ENCODE measurements at regions not wholly inside any gene's neighbourhood (a gene's known extent, or its start where the extent isn't known, plus 50 kb on each side); places are given as distances from the start of the nearest gene placed in this dataset.
A peak's percentile ranks its signal among the peaks of the same experiment; 100 is the strongest.

DNA sequence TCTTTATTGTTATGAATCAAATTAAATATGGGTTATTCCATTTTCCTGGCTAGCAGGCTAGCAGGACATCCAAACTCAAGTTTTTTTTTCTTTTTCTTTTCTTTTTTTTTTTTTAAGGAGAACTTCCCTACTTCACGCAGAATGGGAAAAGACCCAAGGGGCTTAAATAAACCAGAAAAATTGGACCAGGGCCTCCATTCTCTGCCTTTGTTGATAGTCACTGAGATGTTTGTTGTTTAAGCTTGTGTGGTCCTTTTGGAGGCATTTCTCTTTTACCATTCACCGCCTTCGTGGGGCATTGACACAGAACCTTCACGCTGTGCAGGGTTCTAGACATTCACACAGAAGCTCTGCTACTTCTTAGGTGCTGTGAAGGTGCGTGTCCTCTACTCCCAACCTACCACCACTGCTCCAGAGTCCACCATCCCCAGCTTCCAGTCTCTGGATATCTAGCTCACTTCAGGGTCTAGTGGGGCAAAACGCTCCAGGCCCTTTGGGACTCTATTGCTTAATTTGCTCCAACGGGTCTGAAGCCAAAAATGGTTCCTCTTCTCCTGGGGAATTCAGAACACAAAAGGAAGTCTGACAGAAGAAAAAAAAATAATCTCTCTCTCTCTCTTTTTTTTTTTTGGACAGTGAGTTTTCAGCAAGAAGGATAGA is 301.3 kb downstream of the AEBP2 start:
- TF ChIP-seq, protein P1, sequence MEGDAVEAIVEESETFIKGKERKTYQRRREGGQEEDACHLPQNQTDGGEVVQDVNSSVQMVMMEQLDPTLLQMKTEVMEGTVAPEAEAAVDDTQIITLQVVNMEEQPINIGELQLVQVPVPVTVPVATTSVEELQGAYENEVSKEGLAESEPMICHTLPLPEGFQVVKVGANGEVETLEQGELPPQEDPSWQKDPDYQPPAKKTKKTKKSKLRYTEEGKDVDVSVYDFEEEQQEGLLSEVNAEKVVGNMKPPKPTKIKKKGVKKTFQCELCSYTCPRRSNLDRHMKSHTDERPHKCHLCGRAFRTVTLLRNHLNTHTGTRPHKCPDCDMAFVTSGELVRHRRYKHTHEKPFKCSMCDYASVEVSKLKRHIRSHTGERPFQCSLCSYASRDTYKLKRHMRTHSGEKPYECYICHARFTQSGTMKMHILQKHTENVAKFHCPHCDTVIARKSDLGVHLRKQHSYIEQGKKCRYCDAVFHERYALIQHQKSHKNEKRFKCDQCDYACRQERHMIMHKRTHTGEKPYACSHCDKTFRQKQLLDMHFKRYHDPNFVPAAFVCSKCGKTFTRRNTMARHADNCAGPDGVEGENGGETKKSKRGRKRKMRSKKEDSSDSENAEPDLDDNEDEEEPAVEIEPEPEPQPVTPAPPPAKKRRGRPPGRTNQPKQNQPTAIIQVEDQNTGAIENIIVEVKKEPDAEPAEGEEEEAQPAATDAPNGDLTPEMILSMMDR (IDR thresholded peaks at IDR 0.05), result no peak
- no peak for TF ChIP-seq POLR2A (IDR thresholded peaks at IDR 0.05)
- Histone ChIP-seq H3K27ac (peak overlapping the region in 10 of 12 donors; percentile 7 to 74 (median 52)), H3K4me3 (no peak overlapping the region), H3K36me3 (no peaks in the 10 kb centered on the region), H3K9me3 (no peaks in the 10 kb centered on the region), H3K4me1 (peaks cover 4 to 32% (median 23%) of the 10 kb centered on the region in 12 donors), H3K27me3 (no peaks in the 10 kb centered on the region)
- 56 to 62% (median 58%) methylated on average over 7 of the region's 7 CpGs for WGBS, 4 donors
- intact Hi-C loops (cut with DNase I), result loop anchor here in 5 of 10 donors (5.0 to 10.0 kb wide), 8 partner anchors 154 to 1054 kb away; partner anchors contain the start of gene PDE3A (in 1 of the 5)
- DNase-seq (peak in 1 of 5 donors; percentile 36), ATAC-seq (peak in 2 of 4 donors; percentile 16 to 42)

DNA sequence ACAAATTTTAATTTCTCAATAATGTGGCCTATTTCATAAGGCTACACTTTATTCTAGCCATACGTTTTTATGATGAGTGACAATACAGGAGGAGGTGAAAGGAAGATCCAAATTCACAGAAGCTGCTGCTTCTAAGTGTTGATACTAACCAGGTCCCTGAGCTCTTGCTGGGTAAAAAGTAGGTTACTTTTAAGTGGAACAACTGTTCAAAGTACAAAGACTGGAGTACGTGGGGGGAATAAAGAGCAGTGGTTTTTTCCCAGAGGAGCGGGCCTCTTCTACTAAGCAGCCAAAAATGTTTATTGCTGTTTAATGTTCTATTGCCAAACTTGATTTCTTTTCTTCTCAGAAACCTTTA is 301.8 kb downstream of the AEBP2 start:
- no peaks in the 10 kb centered on the region for H3K9me3 ChIP-seq
- DNase-seq, result no peak
- no peaks in the 10 kb centered on the region for H3K27me3 ChIP-seq
- TF ChIP-seq, protein P1 (IDR thresholded peaks at IDR 0.05), result no peak
- TF ChIP-seq POLR2A (IDR thresholded peaks at IDR 0.05), result no peak
- H3K4me1 ChIP-seq, result peaks cover 4 to 32% (median 23%) of the 10 kb centered on the region in 12 donors
- peak in 1 of 4 donors; percentile 44 for ATAC-seq
- H3K27ac ChIP-seq, result peak overlapping the region in 11 of 12 donors; percentile 7 to 74 (median 46)
- no peak overlapping the region for H3K4me3 ChIP-seq
- intact Hi-C loops (cut with DNase I), result loop anchor here in 5 of 10 donors (5.0 to 10.0 kb wide), 8 partner anchors 154 to 1054 kb away; partner anchors contain the start of gene PDE3A (in 1 of the 5)
- H3K36me3 ChIP-seq, result no peaks in the 10 kb centered on the region
- WGBS, 4 donors, result 36 to 55% (median 45%) methylated on average over 3 of the region's 3 CpGs

DNA sequence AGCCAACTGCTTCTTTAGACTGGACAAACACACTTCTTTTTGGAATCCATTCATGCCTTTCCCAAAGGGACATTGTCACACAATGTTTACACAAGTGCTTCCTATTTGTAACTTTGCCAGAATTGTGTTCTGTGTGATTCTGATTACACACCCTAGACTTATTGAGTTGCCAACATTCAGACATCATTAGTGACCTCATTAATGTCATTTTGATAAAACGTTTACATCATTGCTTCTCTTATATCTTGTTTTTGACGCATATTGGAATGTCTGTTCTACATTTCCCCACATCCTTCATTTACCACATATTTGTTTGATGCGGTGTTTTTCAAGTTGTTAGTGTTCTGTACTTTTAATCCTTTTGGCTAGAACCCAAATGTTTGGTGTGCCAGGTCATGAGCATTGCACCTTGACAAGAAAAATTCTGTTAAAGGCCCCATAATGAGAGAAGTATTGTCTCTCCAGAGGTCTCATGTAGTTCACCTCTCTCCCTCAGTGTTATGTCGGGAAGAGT is 305.5 kb downstream of the AEBP2 start:
- ATAC-seq (peak; percentile 78 to 92 (median 89)), DNase-seq (no peak)
- TF ChIP-seq, protein P1 (IDR thresholded peaks at IDR 0.05), result no peak
- no peak for TF ChIP-seq POLR2A (IDR thresholded peaks at IDR 0.05)
- no peaks in the 10 kb centered on the region for H3K36me3 ChIP-seq
- peaks cover 4 to 27% (median 20%) of the 10 kb centered on the region in 12 donors for H3K4me1 ChIP-seq
- peaks cover 0 to 17% (median 6%) of the 10 kb centered on the region in 12 donors for H3K9me3 ChIP-seq
- H3K27me3 ChIP-seq, result no peaks in the 10 kb centered on the region
- H3K4me3 ChIP-seq, result no peak overlapping the region
- intact Hi-C loops (cut with DNase I), result loop anchor here in 5 of 10 donors (5.0 to 10.0 kb wide), 8 partner anchors 150 to 1050 kb away; partner anchors contain the start of gene PDE3A (in 1 of the 5)
- H3K27ac ChIP-seq, result peak overlapping the region in 9 of 12 donors; percentile 28 to 75 (median 61)
- WGBS, 4 donors, result 18 to 29% (median 22%) methylated on average over 4 of the region's 4 CpGs

DNA sequence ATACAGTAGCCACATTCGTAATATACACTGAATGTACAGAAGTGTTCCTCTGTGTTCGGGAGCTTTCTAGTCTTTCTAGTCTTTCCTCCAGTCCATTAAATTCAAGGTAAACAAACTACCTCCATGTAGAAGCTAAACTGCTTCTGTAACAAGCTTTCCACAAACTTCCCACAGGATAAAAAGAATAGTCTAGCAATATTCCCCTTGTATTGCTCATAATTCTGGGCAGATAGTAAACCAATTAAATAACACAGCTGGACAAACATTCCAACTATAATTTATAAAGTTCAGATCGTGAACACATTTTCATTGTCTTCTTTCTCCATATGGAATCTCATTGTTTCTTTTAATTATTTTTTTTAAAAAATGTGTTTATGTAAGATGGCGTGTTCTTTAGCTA is 307.2 kb downstream of the AEBP2 start:
- H3K27me3 ChIP-seq, result no peaks in the 10 kb centered on the region
- H3K4me3 ChIP-seq, result no peak overlapping the region
- H3K36me3 ChIP-seq, result no peaks in the 10 kb centered on the region
- H3K9me3 ChIP-seq, result peaks cover 0 to 17% (median 6%) of the 10 kb centered on the region in 12 donors
- 87 to 92% (median 90%) methylated on average over 4 of the region's 4 CpGs for WGBS, 4 donors
- intact Hi-C loops (cut with DNase I), result loop anchor here in 5 of 10 donors (5.0 to 10.0 kb wide), 6 partner anchors 148 to 1048 kb away; no protein-coding TSS in a partner anchor
- H3K27ac ChIP-seq, result no peak overlapping the region
- H3K4me1 ChIP-seq, result peaks cover 2 to 20% (median 12%) of the 10 kb centered on the region in 12 donors
- no peak for TF ChIP-seq POLR2A (IDR thresholded peaks at IDR 0.05)
- TF ChIP-seq, protein P1 (IDR thresholded peaks at IDR 0.05), result no peak
- DNase-seq (no peak), ATAC-seq (no peak)

All from heart left ventricle (tissue), 16 donors.